ENCODE measurements at regions not wholly inside any gene's neighbourhood (a gene's known extent, or its start where the extent isn't known, plus 50 kb on each side); places are given as distances from the start of the nearest gene placed in this dataset.

GRCh38 chr10:83122336-83122735 is 1017.0 kb upstream of the GHITM start:
- Mint-ChIP-seq H3K27ac (ENCODE audit: unreplicated experiment) (no peak overlapping the region), H3K36me3 (ENCODE audit: low read depth) (no peaks in the 10 kb centered on the region), H3K4me1 (no peaks in the 10 kb centered on the region), H3K27me3 (ENCODE audit: low read depth) (no peaks in the 10 kb centered on the region), H3K9me3 (peaks cover 5% of the 10 kb centered on the region), H3K4me3 (no peak overlapping the region)
- DNase-seq (ENCODE audit: low read depth, low spot score): no peak
- TF ChIP-seq, protein P1, sequence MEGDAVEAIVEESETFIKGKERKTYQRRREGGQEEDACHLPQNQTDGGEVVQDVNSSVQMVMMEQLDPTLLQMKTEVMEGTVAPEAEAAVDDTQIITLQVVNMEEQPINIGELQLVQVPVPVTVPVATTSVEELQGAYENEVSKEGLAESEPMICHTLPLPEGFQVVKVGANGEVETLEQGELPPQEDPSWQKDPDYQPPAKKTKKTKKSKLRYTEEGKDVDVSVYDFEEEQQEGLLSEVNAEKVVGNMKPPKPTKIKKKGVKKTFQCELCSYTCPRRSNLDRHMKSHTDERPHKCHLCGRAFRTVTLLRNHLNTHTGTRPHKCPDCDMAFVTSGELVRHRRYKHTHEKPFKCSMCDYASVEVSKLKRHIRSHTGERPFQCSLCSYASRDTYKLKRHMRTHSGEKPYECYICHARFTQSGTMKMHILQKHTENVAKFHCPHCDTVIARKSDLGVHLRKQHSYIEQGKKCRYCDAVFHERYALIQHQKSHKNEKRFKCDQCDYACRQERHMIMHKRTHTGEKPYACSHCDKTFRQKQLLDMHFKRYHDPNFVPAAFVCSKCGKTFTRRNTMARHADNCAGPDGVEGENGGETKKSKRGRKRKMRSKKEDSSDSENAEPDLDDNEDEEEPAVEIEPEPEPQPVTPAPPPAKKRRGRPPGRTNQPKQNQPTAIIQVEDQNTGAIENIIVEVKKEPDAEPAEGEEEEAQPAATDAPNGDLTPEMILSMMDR (conservative IDR thresholded peaks at IDR 0.05): no peak

DNA sequence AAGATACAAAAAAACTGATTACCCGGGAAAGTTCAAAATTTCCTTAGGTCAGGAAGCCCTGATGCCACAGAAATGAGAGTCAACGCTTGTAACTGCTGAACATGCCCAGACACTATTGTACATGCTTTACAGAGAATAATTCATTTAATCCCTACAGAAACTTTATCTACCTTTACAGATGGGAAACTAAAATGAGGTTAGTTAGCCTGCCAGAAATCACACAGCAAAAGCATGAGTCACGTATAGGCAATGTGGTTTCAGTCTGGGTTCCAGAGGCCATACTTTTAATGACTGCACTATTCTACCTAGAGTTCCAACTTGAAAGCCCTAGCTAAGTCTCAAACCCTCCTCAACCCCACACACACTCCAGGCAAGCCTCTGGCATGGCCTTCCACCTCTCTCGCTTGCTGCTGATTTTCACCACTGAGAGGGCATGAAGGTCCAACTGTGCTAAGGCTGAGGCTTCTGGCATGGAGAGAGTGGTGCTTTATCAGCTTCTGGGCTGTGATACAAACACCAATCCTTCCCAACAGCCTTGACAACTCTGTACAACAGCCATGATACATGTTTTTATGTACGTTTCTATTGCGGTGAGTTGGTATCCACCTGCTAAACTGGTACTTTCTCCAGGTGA is 1011.2 kb upstream of the GHITM start:
- Mint-ChIP-seq H3K27ac (ENCODE audit: unreplicated experiment) (peak overlapping the region; percentile 9), H3K4me1 (no peaks in the 10 kb centered on the region), H3K9me3 (peaks cover 5% of the 10 kb centered on the region), H3K27me3 (ENCODE audit: low read depth) (no peaks in the 10 kb centered on the region), H3K4me3 (no peak overlapping the region), H3K36me3 (ENCODE audit: low read depth) (no peaks in the 10 kb centered on the region)
- TF ChIP-seq, protein P1 (conservative IDR thresholded peaks at IDR 0.05): no peak
- DNase-seq (ENCODE audit: low read depth, low spot score): no peak

- no peaks in the 10 kb centered on the region for H3K4me1 Mint-ChIP-seq
- TF ChIP-seq, protein P1 (conservative IDR thresholded peaks at IDR 0.05): no peak
- DNase-seq (ENCODE audit: low read depth, low spot score): no peak
- no peaks in the 10 kb centered on the region for H3K27me3 Mint-ChIP-seq (ENCODE audit: low read depth)
- H3K27ac Mint-ChIP-seq (ENCODE audit: unreplicated experiment): no peak overlapping the region
- no peak overlapping the region for H3K4me3 Mint-ChIP-seq
- H3K9me3 Mint-ChIP-seq: no peaks in the 10 kb centered on the region
- H3K36me3 Mint-ChIP-seq (ENCODE audit: low read depth): no peaks in the 10 kb centered on the region
Measured at GRCh38 chr10:83140811-83141210, 998.5 kb upstream of the GHITM start.

DNA sequence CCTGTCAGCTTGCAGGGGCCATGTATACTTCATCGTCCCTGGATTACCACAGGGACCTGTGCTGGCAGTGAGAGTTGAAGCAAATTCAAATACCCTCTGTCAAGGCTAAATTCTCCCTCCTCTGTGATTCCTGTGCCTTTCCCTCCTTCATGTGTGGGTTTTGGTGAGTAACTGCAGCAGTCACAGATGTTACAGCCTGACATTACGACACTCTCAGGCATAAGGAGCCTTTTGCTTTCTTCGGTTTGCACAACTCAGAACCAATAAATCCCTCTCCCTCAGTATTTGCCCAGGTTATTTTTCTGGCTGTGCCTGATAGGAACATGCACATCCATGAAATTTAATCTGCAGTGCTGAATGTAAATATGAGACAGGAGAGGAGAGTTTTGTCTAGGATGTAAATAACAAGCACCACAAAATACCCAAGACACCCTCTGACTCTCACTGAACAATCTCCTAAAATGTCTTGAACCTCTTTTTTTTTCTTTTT is 997.2 kb upstream of the GHITM start:
- TF ChIP-seq, protein P1 (conservative IDR thresholded peaks at IDR 0.05): no peak
- H3K4me3 Mint-ChIP-seq: no peak overlapping the region
- no peaks in the 10 kb centered on the region for H3K36me3 Mint-ChIP-seq (ENCODE audit: low read depth)
- no peaks in the 10 kb centered on the region for H3K27me3 Mint-ChIP-seq (ENCODE audit: low read depth)
- no peaks in the 10 kb centered on the region for H3K4me1 Mint-ChIP-seq
- peak overlapping the region; percentile 79 for H3K27ac Mint-ChIP-seq (ENCODE audit: unreplicated experiment)
- no peak for DNase-seq (ENCODE audit: low read depth, low spot score)
- H3K9me3 Mint-ChIP-seq: no peaks in the 10 kb centered on the region

GRCh38 chr10:83144461-83144860 is 994.8 kb upstream of the GHITM start:
- H3K9me3 Mint-ChIP-seq: peaks cover 3% of the 10 kb centered on the region
- no peak overlapping the region for H3K4me3 Mint-ChIP-seq
- H3K4me1 Mint-ChIP-seq: no peaks in the 10 kb centered on the region
- no peaks in the 10 kb centered on the region for H3K36me3 Mint-ChIP-seq (ENCODE audit: low read depth)
- no peak for DNase-seq (ENCODE audit: low read depth, low spot score)
- no peak overlapping the region for H3K27ac Mint-ChIP-seq (ENCODE audit: unreplicated experiment)
- TF ChIP-seq, protein P1 (conservative IDR thresholded peaks at IDR 0.05): no peak
- no peaks in the 10 kb centered on the region for H3K27me3 Mint-ChIP-seq (ENCODE audit: low read depth)
